GM12872 (cell line): ENCODE measurements at regions not wholly inside any gene's neighbourhood (a gene's known extent, or its start where the extent isn't known, plus 50 kb on each side); places are given as distances from the start of the nearest gene placed in this dataset.

ENCODE experiments used
- CTCF ChIP-seq: IDR thresholded peaks from 3 replicates; pipeline ENCODE4 v1.5.1; 2011; ENCODE audit warnings: low read depth, mild to moderate bottlenecking, low read length, moderate library complexity; ENCODE audit not compliant: insufficient read depth

- TF ChIP-seq CTCF: no peak
Observed at GRCh38 chrX:39856472-39857121, 241.2 kb downstream of the BCOR start.

GRCh38 chrX:39857780-39858179 is 240.0 kb downstream of the BCOR start:
- TF ChIP-seq CTCF: no peak

GRCh38 chrX:39859991-39860861 is 237.5 kb downstream of the BCOR start:
- no peak for TF ChIP-seq CTCF

- no peak for TF ChIP-seq CTCF
Observed at GRCh38 chrX:39862963-39863362, 234.8 kb downstream of the BCOR start.

GRCh38 chrX:39866229-39866628 is 231.5 kb downstream of the BCOR start:
- TF ChIP-seq CTCF: no peak

- TF ChIP-seq CTCF: no peak
Observed at GRCh38 chrX:39869846-39870601, 227.7 kb downstream of the BCOR start.

- no peak for TF ChIP-seq CTCF
Observed at GRCh38 chrX:39871648-39872047, 226.1 kb downstream of the BCOR start.
